ENCODE measurements at regions not wholly inside any gene's neighbourhood (a gene's known extent, or its start where the extent isn't known, plus 50 kb on each side); places are given as distances from the start of the nearest gene placed in this dataset.

DNA sequence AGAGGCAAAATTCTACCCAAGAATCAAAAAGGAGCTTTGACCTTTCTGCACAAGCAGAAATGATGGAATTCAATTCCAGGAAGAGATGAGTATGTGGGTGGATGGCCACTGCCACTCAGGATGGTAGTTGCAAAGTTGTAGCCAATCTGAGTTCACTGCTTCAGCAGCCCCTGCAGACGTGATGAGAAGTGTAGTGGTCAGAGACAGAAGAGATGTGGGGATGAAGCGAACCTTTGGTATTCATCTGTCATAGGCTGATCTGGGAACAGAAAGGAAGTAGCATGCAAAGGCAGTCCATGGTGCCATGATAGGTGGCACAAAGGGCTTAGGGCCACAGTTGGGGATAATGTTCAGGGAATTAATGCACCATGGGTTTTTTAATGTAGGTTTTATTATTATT is 81.1 kb upstream of the PGBD5 start:
- no peak for DNase-seq (ENCODE audit: extremely low spot score, unreplicated experiment)
- no peaks in the 10 kb centered on the region for H3K36me3 Mint-ChIP-seq
- H3K4me3 Mint-ChIP-seq, result no peak overlapping the region
- H3K27me3 Mint-ChIP-seq, result no peaks in the 10 kb centered on the region
- H3K9me3 Mint-ChIP-seq, result no peaks in the 10 kb centered on the region
- peaks cover 21% of the 10 kb centered on the region for H3K4me1 Mint-ChIP-seq (ENCODE audit: unreplicated experiment)
- TF ChIP-seq, protein P1, sequence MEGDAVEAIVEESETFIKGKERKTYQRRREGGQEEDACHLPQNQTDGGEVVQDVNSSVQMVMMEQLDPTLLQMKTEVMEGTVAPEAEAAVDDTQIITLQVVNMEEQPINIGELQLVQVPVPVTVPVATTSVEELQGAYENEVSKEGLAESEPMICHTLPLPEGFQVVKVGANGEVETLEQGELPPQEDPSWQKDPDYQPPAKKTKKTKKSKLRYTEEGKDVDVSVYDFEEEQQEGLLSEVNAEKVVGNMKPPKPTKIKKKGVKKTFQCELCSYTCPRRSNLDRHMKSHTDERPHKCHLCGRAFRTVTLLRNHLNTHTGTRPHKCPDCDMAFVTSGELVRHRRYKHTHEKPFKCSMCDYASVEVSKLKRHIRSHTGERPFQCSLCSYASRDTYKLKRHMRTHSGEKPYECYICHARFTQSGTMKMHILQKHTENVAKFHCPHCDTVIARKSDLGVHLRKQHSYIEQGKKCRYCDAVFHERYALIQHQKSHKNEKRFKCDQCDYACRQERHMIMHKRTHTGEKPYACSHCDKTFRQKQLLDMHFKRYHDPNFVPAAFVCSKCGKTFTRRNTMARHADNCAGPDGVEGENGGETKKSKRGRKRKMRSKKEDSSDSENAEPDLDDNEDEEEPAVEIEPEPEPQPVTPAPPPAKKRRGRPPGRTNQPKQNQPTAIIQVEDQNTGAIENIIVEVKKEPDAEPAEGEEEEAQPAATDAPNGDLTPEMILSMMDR (conservative IDR thresholded peaks at IDR 0.05), result no peak
- no peak overlapping the region for H3K27ac Mint-ChIP-seq

DNA sequence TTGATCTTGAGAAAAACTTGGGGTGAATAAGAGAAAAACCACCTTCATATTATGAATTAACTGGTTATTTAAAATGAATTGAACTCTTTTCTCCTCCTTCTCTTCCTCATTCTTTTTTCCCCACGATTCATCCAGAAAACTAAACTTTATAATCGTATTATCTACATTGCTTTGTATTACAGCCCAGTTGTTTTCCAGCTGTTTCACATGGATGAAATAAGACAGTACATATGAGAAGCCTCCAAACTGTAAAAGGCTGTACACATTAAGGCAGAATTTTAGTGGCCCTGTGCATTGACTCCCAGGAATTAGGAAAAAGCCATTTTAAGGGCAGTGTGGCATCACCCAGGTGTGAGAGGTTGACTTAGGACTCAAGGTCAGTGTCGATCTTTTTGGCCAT is 80.3 kb upstream of the PGBD5 start:
- Mint-ChIP-seq H3K27ac (no peak overlapping the region), H3K9me3 (no peaks in the 10 kb centered on the region), H3K36me3 (no peaks in the 10 kb centered on the region), H3K4me3 (no peak overlapping the region), H3K27me3 (no peaks in the 10 kb centered on the region), H3K4me1 (ENCODE audit: unreplicated experiment) (peaks cover 28% of the 10 kb centered on the region)
- TF ChIP-seq, protein P1 (conservative IDR thresholded peaks at IDR 0.05), result no peak
- DNase-seq (ENCODE audit: extremely low spot score, unreplicated experiment), result no peak

DNA sequence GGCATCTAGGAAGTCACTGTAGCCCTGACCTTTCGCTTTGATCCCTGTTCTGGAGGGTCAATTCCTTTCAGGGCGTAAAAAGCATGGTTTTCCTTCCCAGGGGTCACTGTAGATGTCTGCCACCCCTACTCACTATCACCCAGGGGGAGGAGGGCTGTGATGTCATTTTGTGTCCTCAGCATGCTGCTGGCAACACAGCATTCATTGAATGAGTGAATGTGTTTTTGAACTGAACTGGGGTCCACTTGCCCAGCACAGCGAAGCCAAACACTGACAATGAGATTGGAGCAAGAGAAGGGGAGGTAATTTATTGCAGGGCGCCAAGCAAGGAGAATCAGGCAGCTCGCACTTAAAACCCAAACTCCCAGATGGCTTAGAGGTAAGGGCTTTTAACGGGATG is 78.2 kb upstream of the PGBD5 start:
- no peak for DNase-seq (ENCODE audit: extremely low spot score, unreplicated experiment)
- no peaks in the 10 kb centered on the region for H3K27me3 Mint-ChIP-seq
- peaks cover 33% of the 10 kb centered on the region for H3K4me1 Mint-ChIP-seq (ENCODE audit: unreplicated experiment)
- H3K9me3 Mint-ChIP-seq, result peaks cover 10% of the 10 kb centered on the region
- TF ChIP-seq, protein P1 (conservative IDR thresholded peaks at IDR 0.05), result no peak
- no peaks in the 10 kb centered on the region for H3K36me3 Mint-ChIP-seq
- H3K4me3 Mint-ChIP-seq, result peak overlapping the region; percentile 51
- peak overlapping the region; percentile 68 for H3K27ac Mint-ChIP-seq

DNA sequence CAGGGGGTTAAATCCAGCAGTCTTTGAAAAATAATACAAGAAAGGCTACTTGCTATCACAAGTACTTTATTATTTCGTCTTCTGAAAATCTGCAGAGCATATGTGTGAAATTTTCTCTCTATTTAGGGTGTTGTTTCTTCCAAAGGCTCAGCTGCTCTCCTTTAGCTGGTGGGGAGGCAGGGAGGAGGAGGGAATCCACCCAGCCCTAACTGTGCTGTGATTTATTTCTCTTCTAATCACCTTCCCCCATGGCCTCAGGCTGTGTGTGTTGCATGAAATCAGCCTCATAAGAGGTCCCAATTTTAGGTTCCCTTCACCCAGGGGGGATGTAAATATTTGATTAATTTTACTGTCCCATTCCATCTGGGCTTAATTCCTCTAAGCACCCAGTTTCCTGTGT is 77.6 kb upstream of the PGBD5 start:
- Mint-ChIP-seq H3K4me3 (peak overlapping the region; percentile 51), H3K36me3 (no peaks in the 10 kb centered on the region), H3K27me3 (no peaks in the 10 kb centered on the region), H3K4me1 (ENCODE audit: unreplicated experiment) (peaks cover 33% of the 10 kb centered on the region), H3K9me3 (peaks cover 11% of the 10 kb centered on the region), H3K27ac (peak overlapping the region; percentile 68)
- no peak for DNase-seq (ENCODE audit: extremely low spot score, unreplicated experiment)
- TF ChIP-seq, protein P1 (conservative IDR thresholded peaks at IDR 0.05), result no peak

DNA sequence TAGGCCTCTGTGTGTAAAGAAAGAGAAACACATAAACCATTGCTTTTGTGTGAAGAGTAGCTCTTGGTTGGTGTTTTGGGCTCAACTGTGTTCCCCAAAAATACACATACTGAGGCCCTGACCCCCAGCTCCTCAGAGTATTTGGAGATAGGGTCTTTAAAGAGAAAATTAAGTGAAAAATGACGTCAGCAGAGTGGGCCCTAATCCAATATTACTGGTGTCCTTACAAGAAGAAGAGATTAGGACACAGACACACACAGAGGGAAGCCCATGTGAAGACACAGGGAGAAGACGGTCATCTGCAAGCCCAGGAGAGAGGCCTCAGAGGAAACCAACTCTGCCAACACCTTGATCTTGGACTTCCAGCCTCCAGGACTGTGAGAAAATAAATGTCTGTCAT is 76.9 kb upstream of the PGBD5 start:
- Mint-ChIP-seq H3K4me1 (ENCODE audit: unreplicated experiment) (peaks cover 33% of the 10 kb centered on the region), H3K27me3 (no peaks in the 10 kb centered on the region), H3K9me3 (peaks cover 11% of the 10 kb centered on the region), H3K27ac (no peak overlapping the region), H3K4me3 (no peak overlapping the region), H3K36me3 (no peaks in the 10 kb centered on the region)
- DNase-seq (ENCODE audit: extremely low spot score, unreplicated experiment), result no peak
- TF ChIP-seq, protein P1 (conservative IDR thresholded peaks at IDR 0.05), result no peak

DNA sequence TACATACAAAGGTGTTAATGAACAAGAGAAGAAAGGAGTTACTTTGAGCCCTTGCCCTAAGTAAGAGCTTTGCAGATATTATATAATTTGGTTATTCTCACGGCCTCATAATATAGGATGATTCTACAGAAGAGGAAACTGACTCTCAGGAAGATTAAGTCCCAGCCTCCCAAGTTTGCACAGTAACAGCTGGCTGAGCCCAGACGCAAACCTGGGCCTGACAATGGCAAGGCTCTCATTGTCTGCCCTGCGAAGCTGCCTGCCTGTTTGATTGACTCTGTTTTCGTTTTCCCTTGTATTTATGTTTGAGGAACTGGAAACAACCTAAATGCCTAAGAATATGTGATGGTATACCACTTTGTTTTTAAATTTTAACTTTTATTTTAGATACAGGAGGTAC is 76.2 kb upstream of the PGBD5 start:
- Mint-ChIP-seq H3K4me1 (ENCODE audit: unreplicated experiment) (peaks cover 29% of the 10 kb centered on the region), H3K36me3 (no peaks in the 10 kb centered on the region)
- no peak for DNase-seq (ENCODE audit: extremely low spot score, unreplicated experiment)

More for the DNA sequence above, 76.2 kb upstream of the PGBD5 start:
- Mint-ChIP-seq H3K27me3 (no peaks in the 10 kb centered on the region), H3K4me3 (no peak overlapping the region), H3K9me3 (peaks cover 11% of the 10 kb centered on the region), H3K27ac (no peak overlapping the region)
- TF ChIP-seq, protein P1 (conservative IDR thresholded peaks at IDR 0.05), result no peak

Data from type B pancreatic cell (in vitro differentiated cells).